Fibroblast of upper back skin (primary cell): ENCODE measurements at regions not wholly inside any gene's neighbourhood (a gene's known extent, or its start where the extent isn't known, plus 50 kb on each side); places are given as distances from the start of the nearest gene placed in this dataset.

Experiments used
- DNase-seq: peaks from one replicate; pipeline ENCODE4 v3.0.0-alpha.2; 2013

- no peak for DNase-seq
These were observed 248.2 kb upstream of the PITRM1 start for GRCh38 chr10:3420527-3421469.

DNA sequence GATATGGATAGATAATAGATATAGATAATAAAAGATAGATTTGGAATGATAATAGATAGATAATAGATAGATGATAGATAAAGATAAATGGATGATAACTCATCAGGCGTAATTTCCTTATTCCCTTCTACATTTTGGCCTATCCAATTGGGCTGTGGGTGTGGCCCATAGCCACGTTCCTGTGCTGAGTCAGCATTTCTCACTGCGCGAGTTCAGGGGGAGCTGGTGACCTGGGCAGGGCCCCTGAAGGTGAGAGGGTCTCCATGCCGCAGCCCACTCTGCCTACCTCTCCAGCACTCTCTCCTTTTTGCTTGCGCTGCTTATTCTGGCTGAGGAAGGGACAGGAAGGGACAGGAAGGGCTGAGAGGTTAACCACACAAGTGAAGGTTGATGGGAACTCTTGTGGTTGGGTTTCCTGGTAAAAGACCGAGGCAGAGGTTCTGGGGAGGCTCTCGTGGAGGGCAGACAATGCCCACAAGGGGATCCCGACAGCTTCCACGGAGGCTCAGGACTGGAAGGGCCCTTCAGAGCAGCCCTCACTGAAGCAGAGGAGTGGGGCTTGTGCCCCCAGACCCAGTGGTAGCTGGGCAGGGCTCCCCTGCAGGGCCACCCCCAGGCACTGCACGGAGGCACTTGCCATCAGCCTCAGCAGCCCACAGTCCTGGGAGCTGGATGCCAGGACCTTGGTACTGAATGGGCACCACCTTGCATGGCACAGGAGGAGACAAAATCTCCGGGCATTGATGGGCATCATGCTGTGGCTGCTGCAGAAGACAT lies 247.3 kb upstream of the PITRM1 start:
- DNase-seq, result no peak

DNA sequence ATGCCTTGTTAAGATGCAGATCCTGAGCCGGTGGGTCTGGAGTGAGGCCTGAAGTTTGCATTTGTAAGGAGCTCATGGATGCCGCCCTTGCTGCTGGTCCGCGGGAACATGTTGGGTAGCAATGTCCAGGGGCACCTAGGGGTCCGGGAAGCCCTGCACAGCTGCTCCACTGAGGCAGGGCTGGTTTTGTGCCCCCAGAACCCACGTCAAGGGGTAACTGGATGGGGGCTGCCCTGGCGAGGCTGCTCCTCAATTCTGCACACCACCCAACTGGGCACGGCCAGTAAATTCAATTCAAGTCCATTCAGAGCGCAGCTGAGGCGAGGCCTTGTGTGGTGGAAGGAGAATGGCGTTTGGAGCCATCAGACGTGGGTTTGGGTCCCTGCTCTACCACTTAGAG lies 246.3 kb upstream of the PITRM1 start:
- DNase-seq, result no peak

DNA sequence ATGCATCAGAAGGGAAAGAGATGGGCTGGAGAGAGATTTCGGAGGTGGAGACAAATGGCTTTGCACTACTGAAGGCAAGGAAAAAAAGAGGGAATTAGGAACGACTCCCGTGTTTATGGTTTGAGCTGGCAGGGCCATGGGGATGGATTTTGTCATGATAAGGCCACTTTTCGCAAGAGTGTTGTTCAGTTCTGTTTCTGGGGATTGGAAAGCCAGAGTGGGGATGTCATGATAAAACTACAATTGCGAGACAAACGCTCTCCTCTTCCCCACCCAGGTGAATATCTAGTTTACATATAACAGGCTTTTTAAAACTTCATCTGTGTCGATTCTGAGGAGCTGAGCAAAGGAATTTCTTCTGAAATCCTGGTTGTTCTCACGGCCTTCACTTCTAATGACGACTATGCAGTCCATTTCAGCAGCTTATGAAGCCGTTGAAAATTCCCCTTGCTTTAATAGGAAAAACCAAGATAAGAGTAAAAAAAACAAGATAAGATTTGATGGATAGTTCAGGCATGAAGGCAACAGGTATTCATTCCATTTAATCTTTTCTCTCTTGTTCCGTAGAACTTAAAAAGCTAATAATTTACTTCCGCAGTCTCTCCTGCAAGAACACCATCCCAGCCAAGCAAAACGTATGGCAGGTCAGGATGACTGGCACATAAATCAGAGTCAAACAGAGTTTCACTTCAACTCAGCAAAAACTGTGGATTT lies 245.6 kb upstream of the PITRM1 start:
- no peak for DNase-seq

GRCh38 chr10:3417096-3417495 lies 244.5 kb upstream of the PITRM1 start:
- DNase-seq, result no peak

- no peak for DNase-seq
These were observed 243.5 kb upstream of the PITRM1 start for GRCh38 chr10:3415878-3416605.

DNA sequence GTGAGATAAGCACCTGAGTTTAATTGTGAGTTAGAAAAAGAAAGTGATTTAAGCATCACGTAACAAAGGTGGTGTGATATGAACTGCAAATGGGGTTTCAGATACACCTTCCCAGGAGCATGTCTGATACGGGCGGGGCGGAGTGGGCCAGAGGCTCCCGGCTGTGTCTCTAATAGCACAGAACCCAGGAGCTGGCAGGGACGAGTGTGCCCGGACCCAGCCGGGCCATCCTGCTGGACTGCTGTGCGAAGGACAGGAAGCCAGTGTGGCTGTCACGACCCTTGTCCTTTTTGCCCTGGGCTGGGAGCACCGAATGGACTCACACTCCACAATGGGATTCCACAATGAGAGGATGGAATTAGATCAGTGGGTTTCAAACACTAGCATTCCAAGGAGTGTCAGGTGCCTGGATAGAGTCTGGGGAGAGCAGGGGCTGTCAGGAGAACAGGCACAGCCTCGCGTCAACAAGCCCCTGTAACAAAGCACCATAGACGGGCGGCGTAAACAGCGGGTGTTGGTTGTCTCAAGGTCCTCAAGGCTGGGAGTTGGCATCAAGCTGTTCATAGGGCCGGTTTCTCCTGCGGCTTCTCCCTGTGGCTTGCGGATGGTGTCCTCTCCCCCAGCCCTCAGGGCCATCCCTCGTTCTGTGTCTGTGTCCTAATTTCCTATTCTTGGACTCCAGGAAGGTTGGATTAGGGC lies 242.6 kb upstream of the PITRM1 start:
- DNase-seq, result no peak

GRCh38 chr10:3414667-3415023 lies 242.1 kb upstream of the PITRM1 start:
- DNase-seq, result no peak

DNA sequence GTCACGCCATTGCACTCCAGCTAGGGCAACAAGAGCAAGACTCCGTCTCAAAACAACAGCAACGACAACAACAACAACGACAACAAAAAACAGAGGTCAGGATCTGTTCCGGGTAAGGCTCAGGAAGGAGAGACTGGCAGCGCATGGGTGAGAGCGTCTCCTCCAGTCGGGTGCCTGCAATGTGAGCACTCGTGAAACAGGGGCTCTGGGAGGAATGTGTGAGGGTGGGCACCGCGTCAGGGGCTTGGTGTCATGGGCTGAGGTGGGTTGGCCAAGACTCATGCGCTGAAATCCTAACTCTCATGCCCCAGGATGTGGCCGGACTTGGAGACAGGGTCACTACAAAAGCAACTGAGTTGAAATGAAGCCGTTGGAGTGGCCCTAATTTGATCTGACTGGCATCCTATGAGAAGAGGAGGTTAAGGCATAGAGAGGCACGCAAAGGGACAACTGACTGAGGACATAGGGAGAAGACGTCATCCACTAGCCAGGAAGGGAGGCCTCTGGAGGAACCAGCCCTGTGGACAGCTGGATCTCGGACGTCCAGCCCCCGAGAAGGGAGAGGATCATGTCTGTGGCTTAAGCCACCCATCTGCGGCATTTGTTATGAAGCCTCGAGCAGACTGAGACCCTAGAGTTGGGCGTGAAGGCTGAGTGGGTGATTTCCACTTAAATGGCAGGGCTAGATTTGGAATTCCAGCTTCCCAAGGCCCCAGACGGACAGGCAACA lies 241.5 kb upstream of the PITRM1 start:
- DNase-seq, result no peak

DNA sequence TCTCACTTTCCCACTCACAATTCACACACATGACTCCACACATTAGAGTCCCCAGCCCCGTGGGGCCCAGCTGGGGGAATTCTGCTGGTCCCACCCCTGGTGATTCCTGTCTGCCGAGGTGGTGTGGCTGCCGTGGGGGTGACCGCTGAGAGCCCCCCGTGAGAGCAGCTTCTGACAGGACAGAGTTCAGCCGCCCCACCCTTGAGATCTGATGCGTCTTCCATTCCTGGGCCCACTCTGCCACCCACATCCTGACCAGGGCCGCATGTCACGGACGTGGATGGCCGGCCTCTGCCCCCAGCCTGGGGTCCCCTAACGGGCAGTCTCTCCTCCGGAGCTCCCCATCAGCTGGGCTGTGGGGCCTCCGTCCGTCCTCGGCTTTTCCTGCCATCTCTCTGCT lies 240.1 kb upstream of the PITRM1 start:
- DNase-seq, result no peak

DNA sequence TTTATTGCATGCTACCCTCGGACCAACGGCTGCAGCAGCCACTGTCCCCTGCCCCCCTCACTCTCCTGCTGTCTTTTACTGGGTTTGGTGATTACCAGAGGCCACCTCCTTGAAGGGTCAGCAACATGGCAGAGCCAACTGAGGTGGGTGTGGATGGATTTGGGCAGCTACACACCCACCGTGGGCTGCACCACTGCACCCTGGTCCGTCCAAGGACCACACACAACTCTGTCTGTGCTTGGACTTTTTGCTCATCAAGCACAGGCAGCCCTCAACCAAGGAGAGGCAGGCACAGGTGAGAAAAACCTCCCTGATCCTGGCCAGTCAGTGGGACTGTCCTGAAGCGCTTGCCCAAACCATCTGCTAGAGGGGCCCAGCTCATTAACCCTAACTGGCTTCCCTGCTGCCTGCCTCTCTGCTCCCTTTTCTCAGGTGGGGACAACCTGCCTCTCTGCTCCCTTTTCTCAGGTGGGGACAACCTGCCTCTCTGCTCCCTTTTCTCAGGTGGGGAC lies 239.5 kb upstream of the PITRM1 start:
- DNase-seq, result no peak

DNA sequence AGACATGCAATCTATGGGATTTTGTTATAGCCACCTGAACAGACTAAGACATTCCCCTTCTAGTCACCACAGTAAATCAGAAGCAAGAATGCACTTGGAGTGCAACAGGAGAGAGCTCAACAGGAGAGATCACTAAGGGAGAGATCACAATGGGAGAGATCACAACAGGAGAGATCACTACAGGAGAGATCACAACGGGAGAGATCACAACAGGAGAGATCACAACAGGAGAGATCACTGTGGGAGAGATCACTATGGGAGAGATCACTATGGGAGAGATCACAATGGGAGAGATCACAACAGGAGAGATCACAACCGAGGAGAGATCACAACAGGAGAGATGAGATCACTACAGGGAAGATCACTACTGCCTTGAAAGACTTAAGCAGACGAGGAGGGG lies 238.5 kb upstream of the PITRM1 start:
- DNase-seq, result no peak

DNA sequence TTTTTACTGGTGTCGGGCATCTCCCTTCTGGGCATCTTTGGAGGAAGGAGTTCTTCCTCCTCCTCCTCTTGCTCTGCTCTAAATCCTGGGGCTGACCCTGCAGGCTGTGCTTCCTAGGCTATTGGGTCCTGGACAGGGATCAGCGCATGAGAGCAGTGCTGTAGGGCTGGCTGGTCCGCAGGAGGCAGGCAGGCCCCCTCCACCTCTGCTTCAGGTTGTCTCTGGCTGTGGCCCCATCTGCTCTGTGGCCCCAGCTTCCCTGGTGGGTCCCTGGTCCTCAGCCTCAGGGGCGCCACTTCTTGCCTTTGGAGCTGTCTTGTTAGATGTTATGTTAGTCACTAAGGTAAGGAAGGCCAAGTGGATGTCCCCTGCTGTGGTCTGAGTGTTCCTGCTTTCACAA lies 237.3 kb upstream of the PITRM1 start:
- no peak for DNase-seq

GRCh38 chr10:3408603-3409365 lies 236.2 kb upstream of the PITRM1 start:
- DNase-seq, result no peak

GRCh38 chr10:3407208-3407607 lies 234.6 kb upstream of the PITRM1 start:
- DNase-seq, result no peak

DNA sequence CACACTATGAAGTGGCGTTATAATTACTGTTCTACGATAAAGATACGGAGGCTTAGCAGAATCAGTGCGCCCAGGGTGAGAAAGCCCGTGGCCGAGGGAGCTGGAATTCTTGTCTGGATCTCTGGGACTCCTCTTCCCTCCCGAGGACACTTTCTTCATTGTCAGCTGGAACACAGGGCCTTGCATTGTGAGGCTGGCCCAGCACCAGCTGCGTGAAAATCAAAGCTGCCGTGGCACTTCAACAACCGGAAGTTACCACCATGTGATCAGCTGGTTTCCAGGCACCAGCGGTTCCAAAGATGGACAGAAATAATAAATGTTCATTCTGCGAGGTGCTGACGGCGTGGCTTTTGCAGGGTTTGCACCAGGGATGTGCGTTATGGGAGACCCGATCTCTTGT lies 234.0 kb upstream of the PITRM1 start:
- DNase-seq, result no peak

GRCh38 chr10:3404381-3404780 lies 231.8 kb upstream of the PITRM1 start:
- DNase-seq, result no peak

DNA sequence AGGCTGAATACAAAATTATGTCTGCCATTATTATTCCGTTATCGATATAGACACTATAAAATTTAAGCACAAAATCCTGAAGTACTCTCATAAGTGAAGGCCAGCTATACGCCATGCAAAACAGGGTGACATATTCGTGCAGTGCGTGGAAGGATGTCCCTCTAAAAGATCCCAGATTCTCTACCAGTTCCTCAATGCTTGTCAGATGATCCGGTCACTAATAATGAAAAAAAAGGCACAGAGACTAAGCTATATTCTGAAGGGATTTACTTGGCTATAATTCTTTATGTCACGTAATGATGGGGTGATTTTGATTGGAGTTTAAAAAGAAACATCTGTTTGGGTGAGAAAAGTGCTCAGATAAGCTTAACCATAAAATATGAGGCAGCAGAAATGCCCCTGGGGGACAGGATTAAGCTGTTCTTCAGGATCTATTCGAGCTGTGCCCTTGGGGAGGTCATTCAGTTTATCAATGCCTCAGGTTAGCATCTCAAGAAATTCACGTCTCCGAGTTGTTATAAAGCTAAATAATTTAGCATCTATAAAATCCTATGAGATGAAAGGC lies 229.7 kb upstream of the PITRM1 start:
- no peak for DNase-seq

GRCh38 chr10:3401491-3401938 lies 228.9 kb upstream of the PITRM1 start:
- DNase-seq, result peak; percentile 85

- no peak for DNase-seq
These were observed 227.8 kb upstream of the PITRM1 start for GRCh38 chr10:3400348-3400747.
